Gastrocnemius medialis (tissue), 4 donors: ENCODE measurements at regions not wholly inside any gene's neighbourhood (a gene's known extent, or its start where the extent isn't known, plus 50 kb on each side); places are given as distances from the start of the nearest gene placed in this dataset.

ENCODE experiments used
- ATAC-seq, 2 donors: fragments of 150-250 bp; one replicate each; pipeline ENCODE4 v1.9.1; 2016
- DNase-seq, 2 donors: peaks; one replicate each; pipeline ENCODE4 v3.0.0-alpha.2; 2019
- H3K27ac ChIP-seq, 4 donors: fragments of 200-600 bp; sonication (generic); 1 replicate in 1 of 4; 2 replicates in 3 of 4; pipeline ENCODE4 v1.5.1; 2016 to 2018; ENCODE audit warnings: mild to moderate bottlenecking in 2 of 4, moderate library complexity in 1 of 4
- H3K27me3 ChIP-seq, 3 donors: fragments of 200-600 bp; sonication (generic) in 2 of 3; 1 replicate in 1 of 3; 2 replicates in 2 of 3; pipeline versions ENCODE4 v1.5.1 to v1.6.0; 2016 to 2019; ENCODE audit warnings: mild to moderate bottlenecking in 1 of 3, moderate library complexity in 1 of 3
- H3K36me3 ChIP-seq, 2 donors: fragments of 200-600 bp; sonication (generic) in 1 of 2; one replicate each; pipeline ENCODE4 v1.5.1; 2017 to 2018
- H3K4me1 ChIP-seq, 2 donors: fragments of 200-600 bp; sonication (generic) in 1 of 2; one replicate each; pipeline ENCODE4 v1.5.1; 2016 to 2017; ENCODE audit warnings: mild to moderate bottlenecking in 2 of 2
- H3K4me3 ChIP-seq, 4 donors: fragments of 200-600 bp; sonication (generic) in 3 of 4; 1 replicate in 1 of 4; 2 replicates in 3 of 4; pipeline ENCODE4 v1.5.1; 2016 to 2019; ENCODE audit warnings: mild to moderate bottlenecking in 2 of 4
- H3K9me3 ChIP-seq, 3 donors: fragments of 200-600 bp; sonication (generic) in 2 of 3; 1 replicate in 1 of 3; 2 replicates in 2 of 3; pipeline ENCODE4 v1.5.1; 2016 to 2019
- CTCF ChIP-seq, 5 experiments: fragments of 450-650 bp in 3 of 5; fragments of 200-600 bp in 2 of 5; sonication (generic) in 2 of 5; IDR thresholded peaks in 4 of 5; conservative IDR thresholded peaks in 1 of 5; 1 replicate in 4 of 5; 2 replicates in 1 of 5; pipeline ENCODE4 v1.5.1; 2016 to 2019; ENCODE audit warnings: antibody characterized with exemption in 5 of 5, mild to moderate bottlenecking in 3 of 5, moderate library complexity in 3 of 5
- POLR2A ChIP-seq, 2 donors: fragments of 450-650 bp; IDR thresholded peaks; one replicate each; pipeline ENCODE4 v1.6.1; 2017; ENCODE audit warnings: antibody characterized with exemption in 2 of 2, mild to moderate bottlenecking in 2 of 2, moderate library complexity in 2 of 2
- in situ Hi-C, 4 donors: fragments of 200-750 bp; cut with MboI; loops; one replicate each; pipeline versions ENCODE4 v1.15.0 to v1.8.0; 2017; ENCODE audit warnings: low sequenced_read_pairs in 4 of 4
- intact Hi-C: fragments of 100-400 bp; cut with DNase I; formaldehyde crosslinking; loops from one replicate; pipeline ENCODE4 v1.15.1; 2023; ENCODE audit warnings: low total_unique reads

DNA sequence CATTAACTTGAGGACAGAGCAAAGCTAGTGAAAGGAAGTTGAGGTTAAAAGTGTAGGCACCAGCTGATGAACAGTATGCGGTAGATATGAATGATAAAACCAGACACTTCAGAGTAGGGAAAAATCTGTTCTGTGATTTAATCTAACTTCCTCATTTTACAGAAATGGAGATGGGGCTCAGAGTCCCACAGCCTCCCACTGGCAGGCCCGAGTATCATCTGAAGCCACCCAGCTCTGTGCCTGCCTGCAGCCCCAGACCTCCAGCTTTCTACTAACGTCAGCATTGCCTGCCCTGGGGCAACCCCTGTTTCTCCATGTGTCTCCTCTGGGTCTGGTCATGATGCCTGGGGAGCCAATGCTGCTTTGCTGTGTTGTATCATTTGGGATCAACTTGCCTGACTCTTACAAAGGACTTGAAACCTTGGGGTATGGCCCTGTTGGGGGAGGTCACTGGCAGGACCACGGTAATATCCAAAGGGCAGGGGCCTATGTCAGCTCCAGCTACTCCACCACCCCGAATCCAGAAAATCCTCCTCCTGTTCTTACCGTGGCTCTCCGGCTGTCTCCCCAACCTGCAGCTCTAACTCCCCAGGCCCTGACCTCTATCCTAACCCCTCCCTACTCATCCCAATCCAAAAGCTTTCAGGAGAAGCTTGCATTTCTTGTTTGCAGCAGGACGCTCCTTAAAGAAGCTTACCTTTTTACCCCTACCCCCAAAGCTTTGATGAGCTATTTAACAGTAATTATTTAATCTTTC, 56.2 kb upstream of the NPY start:
- H3K9me3 ChIP-seq: no peaks in the 10 kb centered on the region
- in situ Hi-C loops (no loop called here), intact Hi-C loops (no loop called here)

DNA sequence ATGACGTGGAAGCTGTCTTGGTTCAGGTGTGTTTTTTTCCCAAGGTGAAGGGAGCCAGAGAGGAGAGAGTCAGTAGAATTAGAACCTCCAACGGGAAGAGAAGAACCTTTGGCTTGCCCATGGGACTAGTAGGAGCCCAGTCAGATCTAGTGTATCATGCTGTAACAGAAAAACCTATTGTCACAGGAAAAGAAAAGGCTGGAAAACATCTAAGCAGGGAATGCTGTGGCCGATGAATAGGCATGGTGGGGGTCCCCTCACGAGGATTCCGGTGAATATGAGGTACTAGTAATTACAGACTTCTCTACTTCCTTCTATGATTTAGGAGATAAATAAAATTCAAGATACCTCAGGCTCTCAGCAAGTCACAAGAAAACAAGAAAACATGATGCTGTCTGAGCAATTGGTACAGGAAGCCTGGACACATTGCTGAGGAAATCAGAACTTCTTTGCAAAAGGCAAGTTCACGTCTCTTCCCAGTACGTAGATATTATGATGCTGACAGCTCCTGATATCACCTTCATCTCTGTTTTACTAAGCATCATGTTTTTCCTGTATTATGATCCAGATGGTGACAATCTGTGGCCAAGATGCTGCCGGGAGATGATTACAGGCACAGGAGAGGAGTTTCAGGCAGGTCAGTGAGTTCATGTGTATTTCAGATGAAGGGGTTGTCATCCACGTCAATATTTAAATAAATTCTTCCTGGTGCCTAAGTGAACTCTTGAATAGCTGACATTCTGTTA, 54.3 kb upstream of the NPY start:
- Histone ChIP-seq H3K4me3 (no peak overlapping the region), H3K36me3 (no peaks in the 10 kb centered on the region), H3K9me3 (no peaks in the 10 kb centered on the region), H3K4me1 (no peaks in the 10 kb centered on the region), H3K27me3 (no peaks in the 10 kb centered on the region), H3K27ac (no peak overlapping the region)
- intact Hi-C loops: no loop called here
- in situ Hi-C loops: no loop called here
- DNase-seq (no peak), ATAC-seq (no peak)
- TF ChIP-seq POLR2A (IDR thresholded peaks at IDR 0.05) (no peak), CTCF (IDR thresholded peaks at IDR 0.05 in 4 of 5, conservative IDR thresholded peaks at IDR 0.05 in 1 of 5) (no peak)

More for the DNA sequence above, 56.2 kb upstream of the NPY start:
- Histone ChIP-seq H3K27ac (no peak overlapping the region), H3K27me3 (no peaks in the 10 kb centered on the region), H3K4me1 (no peaks in the 10 kb centered on the region), H3K4me3 (no peak overlapping the region), H3K36me3 (no peaks in the 10 kb centered on the region)
- TF ChIP-seq CTCF (IDR thresholded peaks at IDR 0.05 in 4 of 5, conservative IDR thresholded peaks at IDR 0.05 in 1 of 5) (no peak), POLR2A (IDR thresholded peaks at IDR 0.05) (no peak)
- DNase-seq: no peak
- ATAC-seq: no peak

DNA sequence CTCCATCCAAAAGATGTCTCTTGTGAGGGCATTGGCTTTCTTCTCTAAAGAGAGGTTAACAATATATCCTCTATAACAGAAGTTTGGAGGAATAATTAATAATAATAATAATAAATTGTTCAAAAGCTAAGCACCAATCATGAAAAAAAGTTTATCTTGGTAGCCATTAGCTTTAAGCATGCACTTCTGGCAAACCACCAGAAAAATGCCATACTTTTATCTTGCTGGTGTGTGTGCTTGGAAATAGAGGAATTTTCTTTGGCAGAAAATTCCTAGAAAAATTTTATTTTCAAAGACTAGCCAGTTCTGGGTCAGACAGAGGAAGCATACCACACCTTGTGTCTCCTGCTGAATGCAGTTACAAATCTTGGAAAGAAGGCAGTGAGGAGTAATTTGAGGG, 52.5 kb upstream of the NPY start:
- Histone ChIP-seq H3K9me3 (no peaks in the 10 kb centered on the region), H3K27ac (no peak overlapping the region), H3K36me3 (no peaks in the 10 kb centered on the region), H3K4me1 (no peaks in the 10 kb centered on the region), H3K27me3 (no peaks in the 10 kb centered on the region), H3K4me3 (no peak overlapping the region)
- no peak for DNase-seq
- no peak for TF ChIP-seq CTCF (IDR thresholded peaks at IDR 0.05 in 4 of 5, conservative IDR thresholded peaks at IDR 0.05 in 1 of 5)
- no peak for TF ChIP-seq POLR2A (IDR thresholded peaks at IDR 0.05)
- ATAC-seq: no peak
- intact Hi-C loops: no loop called here
- in situ Hi-C loops: no loop called here

DNA sequence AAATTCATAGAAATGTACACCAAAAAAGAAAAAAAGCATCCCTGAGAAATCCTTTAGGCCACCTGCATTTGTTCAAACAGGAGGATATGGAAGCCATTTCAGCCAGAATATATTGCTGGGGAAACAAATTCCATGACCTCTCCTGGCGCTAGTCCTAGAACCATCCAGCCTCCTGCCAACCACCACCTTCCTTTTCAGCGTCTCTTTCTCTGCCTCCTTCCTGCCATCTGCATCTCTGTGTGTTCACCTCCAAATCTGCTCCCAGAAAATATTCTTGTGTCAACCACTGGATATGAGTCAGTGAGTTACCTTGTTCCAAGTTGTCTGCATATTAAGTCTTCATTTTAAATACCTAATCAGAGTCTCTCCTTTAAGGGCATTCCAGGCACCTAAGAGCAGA, 50.6 kb upstream of the NPY start:
- DNase-seq (no peak), ATAC-seq (no peak)
- in situ Hi-C loops (no loop called here), intact Hi-C loops (no loop called here)
- TF ChIP-seq CTCF (IDR thresholded peaks at IDR 0.05 in 4 of 5, conservative IDR thresholded peaks at IDR 0.05 in 1 of 5) (no peak), POLR2A (IDR thresholded peaks at IDR 0.05) (no peak)
- Histone ChIP-seq H3K4me1 (no peaks in the 10 kb centered on the region), H3K27ac (no peak overlapping the region), H3K27me3 (no peaks in the 10 kb centered on the region), H3K36me3 (no peaks in the 10 kb centered on the region), H3K4me3 (no peak overlapping the region), H3K9me3 (no peaks in the 10 kb centered on the region)
